PC-9 (cell line): ENCODE measurements at regions not wholly inside any gene's neighbourhood (a gene's known extent, or its start where the extent isn't known, plus 50 kb on each side); places are given as distances from the start of the nearest gene placed in this dataset.

ENCODE experiments used
- BruUV-seq: library from RNA; stranded (reverse); fragments of 400-500 nt; replicated peaks from 2 replicates; lab custom pipeline; 2021; lab: Mats Ljungman, UMichigan
- CTCF ChIA-PET: fragments of 300-600 bp; sonication (Branson Sonifier 250); formaldehyde crosslinking; loops from one replicate; lab custom pipeline; 2022; ENCODE audit warnings: antibody characterized with exemption; lab: Charles Lee
- POLR2A ChIA-PET: fragments of 300-600 bp; sonication (Branson Sonifier 250); formaldehyde crosslinking; loops from one replicate; lab custom pipeline; 2022; ENCODE audit warnings: antibody characterized with exemption; ENCODE audit not compliant: unreplicated experiment; lab: Charles Lee
- DNase-seq, 2 experiments: peaks; one replicate each; pipeline versions ENCODE4 v3.0.0 to v3.0.0-alpha.2; 2015 to 2022; ENCODE audit warnings: mixed read lengths in 1 of 2
- H2AFZ ChIP-seq: fragments of 200-600 bp; sonication (generic); 2 replicates; pipeline ENCODE4 v1.8.1; 2017; ENCODE audit warnings: antibody characterized with exemption
- H3F3A ChIP-seq: fragments of 200-600 bp; sonication (generic); 2 replicates; pipeline ENCODE4 v1.8.1; 2017; ENCODE audit warnings: antibody characterized with exemption, mild to moderate bottlenecking, low read depth; ENCODE audit not compliant: insufficient read depth
- H3K27ac ChIP-seq: fragments of 200-600 bp; sonication (generic); 2 replicates; pipeline ENCODE4 v1.6.1; 2016; ENCODE audit warnings: mixed run types
- H3K27me3 ChIP-seq: fragments of 200-600 bp; sonication (generic); 2 replicates; pipeline ENCODE4 v1.6.1; 2016; ENCODE audit warnings: low read depth, mixed run types; ENCODE audit not compliant: insufficient read depth
- H3K36me3 ChIP-seq: fragments of 200-600 bp; sonication (generic); 2 replicates; pipeline ENCODE4 v1.6.1; 2016; ENCODE audit warnings: low read depth, mixed run types
- H3K4me1 ChIP-seq: fragments of 200-600 bp; sonication (generic); replicated peaks from 2 replicates; pipeline ENCODE4 v1.6.1; 2016; ENCODE audit warnings: mixed run types; ENCODE audit not compliant: insufficient read depth
- H3K4me2 ChIP-seq: fragments of 200-600 bp; sonication (generic); 2 replicates; pipeline ENCODE4 v1.6.1; 2017; ENCODE audit warnings: mixed run types
- H3K4me3 ChIP-seq: fragments of 200-600 bp; sonication (generic); 2 replicates; pipeline ENCODE4 v1.6.1; 2016; ENCODE audit warnings: mixed run types
- H3K79me2 ChIP-seq: fragments of 200-600 bp; sonication (generic); 2 replicates; pipeline ENCODE4 v1.6.1; 2017; ENCODE audit warnings: low read depth, mixed run types
- H3K9me2 ChIP-seq: fragments of 200-600 bp; sonication (generic); 2 replicates; pipeline ENCODE4 v1.8.1; 2017; ENCODE audit warnings: mild to moderate bottlenecking; ENCODE audit not compliant: insufficient read depth
- H3K9me3 ChIP-seq: fragments of 200-600 bp; sonication (generic); 2 replicates; pipeline ENCODE4 v1.8.1; 2016; ENCODE audit warnings: low read depth; ENCODE audit not compliant: insufficient read depth
- H4K20me1 ChIP-seq: fragments of 200-600 bp; sonication (generic); 2 replicates; pipeline ENCODE4 v1.8.1; 2017; ENCODE audit not compliant: insufficient read depth
- EZH2 ChIP-seq: fragments of 200-600 bp; sonication (generic); IDR thresholded peaks from 2 replicates; pipeline ENCODE4 v1.8.0; 2017; ENCODE audit warnings: antibody characterized with exemption, low read depth
- intact Hi-C: fragments of 100-400 bp; cut with micrococcal nuclease; formaldehyde crosslinking; loops from one replicate; pipeline ENCODE4 v1.10.0; 2022; ENCODE audit not compliant: unreplicated experiment
- TF ChIP-seq, protein P1 (sequence below): fragments of 200-600 bp; sonication (generic); conservative IDR thresholded peaks from 2 replicates; pipeline ENCODE4 v1.6.1; 2017; ENCODE audit warnings: mixed run types, antibody characterized with exemption, mild to moderate bottlenecking, moderate library complexity

DNA sequence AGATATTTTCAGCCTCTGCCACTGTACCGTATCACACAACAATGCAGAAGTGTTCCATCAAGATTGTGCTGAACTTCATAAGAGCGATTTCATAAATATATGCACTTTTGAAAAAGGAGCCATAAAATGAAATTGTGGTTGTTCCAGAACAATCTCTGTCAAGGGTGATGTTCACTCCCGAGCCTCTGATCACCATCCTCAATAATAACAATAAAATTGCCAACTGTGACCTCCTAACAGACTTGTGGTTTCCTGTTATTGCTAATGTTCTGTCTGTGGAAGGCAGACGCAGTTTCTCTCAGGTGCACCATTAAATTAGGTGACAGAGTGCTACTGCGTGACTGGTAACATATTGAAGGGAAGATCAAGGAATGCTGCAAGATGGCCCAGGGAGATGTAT lies 383.7 kb downstream of the SOCS6 start:
- DNase-seq: no peak
- CTCF ChIA-PET: no interaction called here
- Histone ChIP-seq H3K27ac (no peak overlapping the region), H3K27me3 (no peaks in the 10 kb centered on the region), H3K9me2 (no peaks in the 10 kb centered on the region), H3F3A (no peaks in the 10 kb centered on the region), H2AFZ (no peak overlapping the region), H4K20me1 (no peaks in the 10 kb centered on the region), H3K79me2 (no peaks in the 10 kb centered on the region), H3K4me2 (no peak overlapping the region), H3K9me3 (no peaks in the 10 kb centered on the region), H3K36me3 (no peaks in the 10 kb centered on the region), H3K4me1 (no peaks in the 10 kb centered on the region), H3K4me3 (no peak overlapping the region)
- POLR2A ChIA-PET: no interaction called here
- TF ChIP-seq EZH2: no peak
- TF ChIP-seq, protein P1, sequence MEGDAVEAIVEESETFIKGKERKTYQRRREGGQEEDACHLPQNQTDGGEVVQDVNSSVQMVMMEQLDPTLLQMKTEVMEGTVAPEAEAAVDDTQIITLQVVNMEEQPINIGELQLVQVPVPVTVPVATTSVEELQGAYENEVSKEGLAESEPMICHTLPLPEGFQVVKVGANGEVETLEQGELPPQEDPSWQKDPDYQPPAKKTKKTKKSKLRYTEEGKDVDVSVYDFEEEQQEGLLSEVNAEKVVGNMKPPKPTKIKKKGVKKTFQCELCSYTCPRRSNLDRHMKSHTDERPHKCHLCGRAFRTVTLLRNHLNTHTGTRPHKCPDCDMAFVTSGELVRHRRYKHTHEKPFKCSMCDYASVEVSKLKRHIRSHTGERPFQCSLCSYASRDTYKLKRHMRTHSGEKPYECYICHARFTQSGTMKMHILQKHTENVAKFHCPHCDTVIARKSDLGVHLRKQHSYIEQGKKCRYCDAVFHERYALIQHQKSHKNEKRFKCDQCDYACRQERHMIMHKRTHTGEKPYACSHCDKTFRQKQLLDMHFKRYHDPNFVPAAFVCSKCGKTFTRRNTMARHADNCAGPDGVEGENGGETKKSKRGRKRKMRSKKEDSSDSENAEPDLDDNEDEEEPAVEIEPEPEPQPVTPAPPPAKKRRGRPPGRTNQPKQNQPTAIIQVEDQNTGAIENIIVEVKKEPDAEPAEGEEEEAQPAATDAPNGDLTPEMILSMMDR: no peak
- intact Hi-C loops: no loop called here
- no TSS peak for BruUV-seq

DNA sequence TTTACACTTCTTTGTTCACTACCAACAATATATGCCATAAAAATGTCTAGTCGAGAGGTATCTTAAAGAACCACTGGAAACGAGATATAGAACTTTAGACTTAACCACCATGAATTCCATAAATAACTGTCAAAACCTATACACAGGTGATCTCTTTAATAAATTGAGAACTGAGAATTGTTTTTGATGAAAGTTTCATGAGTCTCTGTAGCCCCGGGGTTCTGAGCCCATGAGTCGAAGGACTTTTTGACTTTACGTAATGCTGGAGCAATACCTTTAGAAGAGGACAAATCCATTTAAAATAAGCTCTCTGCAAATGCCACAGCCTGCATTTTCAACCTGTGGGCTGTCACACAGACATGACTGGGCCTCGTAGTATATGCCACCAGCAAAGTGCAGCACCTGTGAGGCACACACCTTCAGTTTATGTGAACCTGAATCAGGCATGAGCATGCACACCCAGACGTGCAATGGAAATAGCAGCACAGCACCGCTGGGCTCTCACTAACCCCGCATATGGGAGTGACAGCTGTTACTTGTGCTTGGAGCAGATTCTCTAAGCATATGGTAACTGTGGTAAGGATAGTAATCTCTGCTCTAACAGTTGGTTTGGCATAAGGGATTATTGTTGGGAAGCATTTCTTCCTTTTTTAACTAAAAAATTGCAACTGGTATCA lies 383.2 kb downstream of the SOCS6 start:
- Histone ChIP-seq H3K4me3 (no peak overlapping the region), H3K4me1 (no peaks in the 10 kb centered on the region), H3F3A (no peaks in the 10 kb centered on the region), H2AFZ (no peak overlapping the region), H3K36me3 (no peaks in the 10 kb centered on the region), H3K4me2 (no peak overlapping the region), H3K9me2 (no peaks in the 10 kb centered on the region), H4K20me1 (no peaks in the 10 kb centered on the region), H3K27ac (no peak overlapping the region), H3K9me3 (no peaks in the 10 kb centered on the region), H3K27me3 (no peaks in the 10 kb centered on the region), H3K79me2 (no peaks in the 10 kb centered on the region)
- ChIA-PET POLR2A (no interaction called here), CTCF (no interaction called here)
- DNase-seq: no peak
- TF ChIP-seq, protein P1: no peak
- no peak for TF ChIP-seq EZH2
- intact Hi-C loops: no loop called here
- no TSS peak for BruUV-seq

DNA sequence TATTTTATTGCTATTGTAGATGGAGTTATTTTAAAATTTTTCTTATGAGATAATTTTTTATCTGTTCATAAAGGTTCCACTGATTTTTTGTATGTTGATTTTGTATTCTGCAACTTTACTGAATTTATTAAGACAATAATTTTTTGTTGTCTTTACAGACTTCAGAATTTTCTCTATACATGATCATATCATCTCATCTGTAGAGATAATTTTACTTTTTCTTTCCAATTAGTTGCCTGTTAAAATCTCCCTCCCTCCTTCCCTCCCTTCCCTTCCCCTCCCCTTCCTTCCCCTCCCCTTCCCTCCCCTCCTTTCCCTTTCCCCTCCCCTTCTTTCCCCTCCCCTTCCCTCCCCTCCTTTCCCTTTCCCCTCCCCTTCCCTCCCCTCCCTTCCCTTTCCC lies 378.1 kb downstream of the SOCS6 start:
- Histone ChIP-seq H3K27me3 (no peaks in the 10 kb centered on the region), H2AFZ (no peak overlapping the region), H3F3A (no peaks in the 10 kb centered on the region), H4K20me1 (no peaks in the 10 kb centered on the region), H3K36me3 (no peaks in the 10 kb centered on the region), H3K4me2 (no peak overlapping the region), H3K9me2 (peaks cover 6% of the 10 kb centered on the region; the same call in 1 of the 2 replicates), H3K27ac (no peak overlapping the region), H3K9me3 (no peaks in the 10 kb centered on the region), H3K79me2 (no peaks in the 10 kb centered on the region), H3K4me1 (no peaks in the 10 kb centered on the region), H3K4me3 (no peak overlapping the region)
- no peak for DNase-seq
- ChIA-PET POLR2A (no interaction called here), CTCF (no interaction called here)
- TF ChIP-seq, protein P1: no peak
- no peak for TF ChIP-seq EZH2
- intact Hi-C loops: no loop called here
- BruUV-seq: no TSS peak
